ENCODE measurements at regions not wholly inside any gene's neighbourhood (a gene's known extent, or its start where the extent isn't known, plus 50 kb on each side); places are given as distances from the start of the nearest gene placed in this dataset.

- WGBS (ENCODE audit: extremely low coverage, insufficient coverage, insufficient read length): 100% methylated on average over 1 of the region's 3 CpGs
- H3K27me3 ChIP-seq (ENCODE audit: insufficient read depth, low read length): no peaks in the 10 kb centered on the region
These were observed 356.5 kb downstream of the CDH26 start for GRCh38 chr20:60314727-60315126.

GRCh38 chr20:60316476-60317158 is 358.4 kb downstream of the CDH26 start:
- H3K9ac ChIP-seq (ENCODE audit: low read length): no peak overlapping the region
- H3K4ac ChIP-seq (ENCODE audit: low read depth, low read length): no peak overlapping the region
- DNase-seq: no peak
- no peaks in the 10 kb centered on the region for H3K79me1 ChIP-seq (ENCODE audit: low read length)
- H3K23ac ChIP-seq (ENCODE audit: low read length): no peak overlapping the region
- H3K27me3 ChIP-seq (ENCODE audit: insufficient read depth, low read length): no peaks in the 10 kb centered on the region
- H2AFZ ChIP-seq (ENCODE audit: insufficient read depth, low read length, poor library complexity): no peak overlapping the region
- WGBS (ENCODE audit: extremely low coverage, insufficient coverage, insufficient read length): no CpG with 5 or more reads among the region's 7 CpGs
- no peak overlapping the region for H2BK5ac ChIP-seq (ENCODE audit: low read depth, low read length, poor library complexity)
- H4K12ac ChIP-seq (ENCODE audit: low read depth, low read length): no peak overlapping the region
- no peak overlapping the region for H3K14ac ChIP-seq (ENCODE audit: low read length)
- no peaks in the 10 kb centered on the region for H3K79me2 ChIP-seq (ENCODE audit: control insufficient read depth, insufficient read depth, low read length, poor library complexity)
- H3K18ac ChIP-seq (ENCODE audit: low read length): no peak overlapping the region
- no peak overlapping the region for H4K91ac ChIP-seq (ENCODE audit: low read depth, low read length)
- H3K4me3 ChIP-seq (ENCODE audit: low read depth, low read length): no peak overlapping the region
- H3K4me1 ChIP-seq (ENCODE audit: control insufficient read depth in 1 of 2, insufficient read depth in 2 of 2, low read length in 2 of 2): no peaks in the 10 kb centered on the region
- no peak overlapping the region for H2BK120ac ChIP-seq (ENCODE audit: insufficient read depth, low read length, poor library complexity)
- H3K27ac ChIP-seq (ENCODE audit: low read depth, low read length): no peak overlapping the region
- H3K9me3 ChIP-seq (ENCODE audit: insufficient read depth, low read depth, low read length): peaks cover 13% of the 10 kb centered on the region
- H3K36me3 ChIP-seq (ENCODE audit: control insufficient read depth in 1 of 2, insufficient read depth in 2 of 2, low read length in 2 of 2): no peaks in the 10 kb centered on the region
- H4K8ac ChIP-seq (ENCODE audit: low read depth, low read length): no peak overlapping the region
- H2BK12ac ChIP-seq (ENCODE audit: low read length): no peak overlapping the region
- no peak overlapping the region for H2AK5ac ChIP-seq (ENCODE audit: low read length)
- H3K4me2 ChIP-seq (ENCODE audit: low read length): no peak overlapping the region

More at GRCh38 chr20:60314727-60315126, 356.5 kb downstream of the CDH26 start:
- peaks cover 15% of the 10 kb centered on the region for H3K9me3 ChIP-seq (ENCODE audit: insufficient read depth, low read depth, low read length)
- no peak overlapping the region for H3K9ac ChIP-seq (ENCODE audit: low read length)
- no peak overlapping the region for H4K91ac ChIP-seq (ENCODE audit: low read depth, low read length)
- no peak overlapping the region for H3K4ac ChIP-seq (ENCODE audit: low read depth, low read length)
- no peak overlapping the region for H3K23ac ChIP-seq (ENCODE audit: low read length)
- H3K14ac ChIP-seq (ENCODE audit: low read length): no peak overlapping the region
- no peaks in the 10 kb centered on the region for H3K79me2 ChIP-seq (ENCODE audit: control insufficient read depth, insufficient read depth, low read length, poor library complexity)
- H4K8ac ChIP-seq (ENCODE audit: low read depth, low read length): no peak overlapping the region
- H3K79me1 ChIP-seq (ENCODE audit: low read length): no peaks in the 10 kb centered on the region
- no peak overlapping the region for H4K12ac ChIP-seq (ENCODE audit: low read depth, low read length)
- H3K4me2 ChIP-seq (ENCODE audit: low read length): no peak overlapping the region
- H3K36me3 ChIP-seq (ENCODE audit: control insufficient read depth in 1 of 2, insufficient read depth in 2 of 2, low read length in 2 of 2): no peaks in the 10 kb centered on the region
- no peak overlapping the region for H2AFZ ChIP-seq (ENCODE audit: insufficient read depth, low read length, poor library complexity)
- H3K18ac ChIP-seq (ENCODE audit: low read length): no peak overlapping the region
- H3K27ac ChIP-seq (ENCODE audit: low read depth, low read length): no peak overlapping the region
- no peak overlapping the region for H2BK12ac ChIP-seq (ENCODE audit: low read length)
- H2BK5ac ChIP-seq (ENCODE audit: low read depth, low read length, poor library complexity): no peak overlapping the region
- no peak overlapping the region for H2BK120ac ChIP-seq (ENCODE audit: insufficient read depth, low read length, poor library complexity)
- H3K4me3 ChIP-seq (ENCODE audit: low read depth, low read length): peak overlapping the region; percentile 39
- H3K4me1 ChIP-seq (ENCODE audit: control insufficient read depth in 1 of 2, insufficient read depth in 2 of 2, low read length in 2 of 2): no peaks in the 10 kb centered on the region
- no peak for DNase-seq
- no peak overlapping the region for H2AK5ac ChIP-seq (ENCODE audit: low read length)

GRCh38 chr20:60317401-60317800 is 359.2 kb downstream of the CDH26 start:
- Histone ChIP-seq H3K9me3 (ENCODE audit: insufficient read depth, low read depth, low read length) (peaks cover 13% of the 10 kb centered on the region), H3K4me2 (ENCODE audit: low read length) (no peak overlapping the region), H3K27me3 (ENCODE audit: insufficient read depth, low read length) (no peaks in the 10 kb centered on the region), H3K27ac (ENCODE audit: low read depth, low read length) (no peak overlapping the region), H4K8ac (ENCODE audit: low read depth, low read length) (no peak overlapping the region), H3K9ac (ENCODE audit: low read length) (no peak overlapping the region), H2AFZ (ENCODE audit: insufficient read depth, low read length, poor library complexity) (no peak overlapping the region), H3K23ac (ENCODE audit: low read length) (no peak overlapping the region), H2BK120ac (ENCODE audit: insufficient read depth, low read length, poor library complexity) (no peak overlapping the region), H4K91ac (ENCODE audit: low read depth, low read length) (no peak overlapping the region), H3K14ac (ENCODE audit: low read length) (no peak overlapping the region), H3K4me3 (ENCODE audit: low read depth, low read length) (peak overlapping the region; percentile 52), H4K12ac (ENCODE audit: low read depth, low read length) (no peak overlapping the region), H3K79me1 (ENCODE audit: low read length) (no peaks in the 10 kb centered on the region), H3K4me1 (ENCODE audit: control insufficient read depth in 1 of 2, insufficient read depth in 2 of 2, low read length in 2 of 2) (no peaks in the 10 kb centered on the region), H2BK5ac (ENCODE audit: low read depth, low read length, poor library complexity) (no peak overlapping the region), H2AK5ac (ENCODE audit: low read length) (no peak overlapping the region), H3K18ac (ENCODE audit: low read length) (no peak overlapping the region), H2BK12ac (ENCODE audit: low read length) (no peak overlapping the region), H3K79me2 (ENCODE audit: control insufficient read depth, insufficient read depth, low read length, poor library complexity) (no peaks in the 10 kb centered on the region), H3K4ac (ENCODE audit: low read depth, low read length) (no peak overlapping the region), H3K36me3 (ENCODE audit: control insufficient read depth in 1 of 2, insufficient read depth in 2 of 2, low read length in 2 of 2) (no peaks in the 10 kb centered on the region)
- DNase-seq: no peak
- no CpG with 5 or more reads among the region's 3 CpGs for WGBS (ENCODE audit: extremely low coverage, insufficient coverage, insufficient read length)

- WGBS (ENCODE audit: extremely low coverage, insufficient coverage, insufficient read length): no CpG with 5 or more reads among the region's 3 CpGs
- DNase-seq: no peak
These were observed 363.4 kb downstream of the CDH26 start for GRCh38 chr20:60321601-60322000.

More at GRCh38 chr20:60321601-60322000, 363.4 kb downstream of the CDH26 start:
- Histone ChIP-seq H3K9ac (ENCODE audit: low read length) (no peak overlapping the region), H3K14ac (ENCODE audit: low read length) (no peak overlapping the region), H2BK120ac (ENCODE audit: insufficient read depth, low read length, poor library complexity) (no peak overlapping the region), H3K36me3 (ENCODE audit: control insufficient read depth in 1 of 2, insufficient read depth in 2 of 2, low read length in 2 of 2) (no peaks in the 10 kb centered on the region), H4K91ac (ENCODE audit: low read depth, low read length) (no peak overlapping the region), H4K8ac (ENCODE audit: low read depth, low read length) (no peak overlapping the region), H2AFZ (ENCODE audit: insufficient read depth, low read length, poor library complexity) (no peak overlapping the region), H3K4me2 (ENCODE audit: low read length) (no peak overlapping the region), H3K4ac (ENCODE audit: low read depth, low read length) (no peak overlapping the region), H3K79me1 (ENCODE audit: low read length) (no peaks in the 10 kb centered on the region), H3K27me3 (ENCODE audit: insufficient read depth, low read length) (no peaks in the 10 kb centered on the region), H3K9me3 (ENCODE audit: insufficient read depth, low read depth, low read length) (peaks cover 5% of the 10 kb centered on the region), H3K18ac (ENCODE audit: low read length) (no peak overlapping the region), H3K4me3 (ENCODE audit: low read depth, low read length) (no peak overlapping the region), H2BK5ac (ENCODE audit: low read depth, low read length, poor library complexity) (no peak overlapping the region), H3K27ac (ENCODE audit: low read depth, low read length) (no peak overlapping the region), H2BK12ac (ENCODE audit: low read length) (no peak overlapping the region), H2AK5ac (ENCODE audit: low read length) (no peak overlapping the region), H4K12ac (ENCODE audit: low read depth, low read length) (no peak overlapping the region), H3K79me2 (ENCODE audit: control insufficient read depth, insufficient read depth, low read length, poor library complexity) (no peaks in the 10 kb centered on the region), H3K23ac (ENCODE audit: low read length) (no peak overlapping the region), H3K4me1 (ENCODE audit: control insufficient read depth in 1 of 2, insufficient read depth in 2 of 2, low read length in 2 of 2) (no peaks in the 10 kb centered on the region)
